ENCODE measurements at regions not wholly inside any gene's neighbourhood (a gene's known extent, or its start where the extent isn't known, plus 50 kb on each side); places are given as distances from the start of the nearest gene placed in this dataset.

DNA sequence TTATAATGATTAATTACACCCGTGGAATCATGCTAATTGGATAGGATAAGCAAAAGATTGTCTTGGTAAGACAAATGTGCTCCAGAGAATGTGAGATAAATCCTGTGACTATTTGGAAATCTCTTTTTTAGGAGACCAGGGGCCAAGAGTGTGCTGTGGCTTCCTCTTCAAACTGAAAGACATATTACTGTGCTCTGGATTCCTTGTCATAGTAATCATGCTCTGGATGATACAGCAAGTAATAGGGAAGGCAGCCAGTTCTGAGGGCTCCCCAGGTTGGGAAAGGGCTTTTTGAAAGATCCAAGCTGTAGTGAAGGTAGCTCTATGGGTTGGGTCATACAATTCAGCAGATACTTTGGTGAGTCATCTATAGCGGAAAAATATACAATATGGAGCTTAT lies 600.5 kb downstream of the PCDH18 start:
- TF ChIP-seq CTCF (IDR thresholded peaks at IDR 0.05) (no peak), POLR2A (IDR thresholded peaks at IDR 0.05) (no peak)
